ENCODE measurements at regions not wholly inside any gene's neighbourhood (a gene's known extent, or its start where the extent isn't known, plus 50 kb on each side); places are given as distances from the start of the nearest gene placed in this dataset.

- H3K9me3 ChIP-seq (ENCODE audit: control insufficient read depth, insufficient read depth, low read depth, low read length), result no peaks in the 10 kb centered on the region
- in situ Hi-C loops (cut with HindIII; ENCODE audit: low pct_unique_long_range_greater_than_20kb, low sequenced_read_pairs) (no loop called here), intact Hi-C loops (cut with micrococcal nuclease; ENCODE audit: unreplicated experiment) (loop anchor here (10.0 kb wide), 1 partner anchor 140 kb away; no protein-coding TSS in a partner anchor)
- no peak for DNase-seq (ENCODE audit: low read depth, low spot score)
- H3K4me3 ChIP-seq (ENCODE audit: low read depth in 2 of 2, low read length in 2 of 2), result no peak overlapping the region
- ChIA-PET POLR2A (no interaction called here), CTCF (no interaction called here)
- no TSS peak for BruUV-seq (replicated peaks)
- H3K27me3 ChIP-seq (ENCODE audit: control insufficient read depth, insufficient read depth, low read length), result no peaks in the 10 kb centered on the region
- H3K4me1 ChIP-seq (ENCODE audit: control insufficient read depth, insufficient read depth, low read length), result no peaks in the 10 kb centered on the region
- no peak overlapping the region for H3K27ac ChIP-seq (ENCODE audit: low read length)
- no peak for ATAC-seq
- no peaks in the 10 kb centered on the region for H3K36me3 ChIP-seq (ENCODE audit: control insufficient read depth, insufficient read depth, low read length)
- TF ChIP-seq, protein P1, sequence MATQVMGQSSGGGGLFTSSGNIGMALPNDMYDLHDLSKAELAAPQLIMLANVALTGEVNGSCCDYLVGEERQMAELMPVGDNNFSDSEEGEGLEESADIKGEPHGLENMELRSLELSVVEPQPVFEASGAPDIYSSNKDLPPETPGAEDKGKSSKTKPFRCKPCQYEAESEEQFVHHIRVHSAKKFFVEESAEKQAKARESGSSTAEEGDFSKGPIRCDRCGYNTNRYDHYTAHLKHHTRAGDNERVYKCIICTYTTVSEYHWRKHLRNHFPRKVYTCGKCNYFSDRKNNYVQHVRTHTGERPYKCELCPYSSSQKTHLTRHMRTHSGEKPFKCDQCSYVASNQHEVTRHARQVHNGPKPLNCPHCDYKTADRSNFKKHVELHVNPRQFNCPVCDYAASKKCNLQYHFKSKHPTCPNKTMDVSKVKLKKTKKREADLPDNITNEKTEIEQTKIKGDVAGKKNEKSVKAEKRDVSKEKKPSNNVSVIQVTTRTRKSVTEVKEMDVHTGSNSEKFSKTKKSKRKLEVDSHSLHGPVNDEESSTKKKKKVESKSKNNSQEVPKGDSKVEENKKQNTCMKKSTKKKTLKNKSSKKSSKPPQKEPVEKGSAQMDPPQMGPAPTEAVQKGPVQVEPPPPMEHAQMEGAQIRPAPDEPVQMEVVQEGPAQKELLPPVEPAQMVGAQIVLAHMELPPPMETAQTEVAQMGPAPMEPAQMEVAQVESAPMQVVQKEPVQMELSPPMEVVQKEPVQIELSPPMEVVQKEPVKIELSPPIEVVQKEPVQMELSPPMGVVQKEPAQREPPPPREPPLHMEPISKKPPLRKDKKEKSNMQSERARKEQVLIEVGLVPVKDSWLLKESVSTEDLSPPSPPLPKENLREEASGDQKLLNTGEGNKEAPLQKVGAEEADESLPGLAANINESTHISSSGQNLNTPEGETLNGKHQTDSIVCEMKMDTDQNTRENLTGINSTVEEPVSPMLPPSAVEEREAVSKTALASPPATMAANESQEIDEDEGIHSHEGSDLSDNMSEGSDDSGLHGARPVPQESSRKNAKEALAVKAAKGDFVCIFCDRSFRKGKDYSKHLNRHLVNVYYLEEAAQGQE (IDR thresholded peaks at IDR 0.05; ENCODE audit: insufficient read depth in 1 of 2, low read depth in 2 of 2, low read length in 1 of 2), result no peak
- no peak for TF ChIP-seq SIN3A (IDR thresholded peaks at IDR 0.05; ENCODE audit: borderline replicate concordance, insufficient read depth, low read depth, low read length)
- no peak for TF ChIP-seq CTCF (IDR thresholded peaks at IDR 0.05)
- no peak for TF ChIP-seq POLR2AphosphoS5 (IDR thresholded peaks at IDR 0.05; ENCODE audit: low read depth, low read length)
- TF ChIP-seq TCF7L2 (IDR thresholded peaks at IDR 0.05; ENCODE audit: low read depth, low read length), result no peak
These were observed 2001.9 kb upstream of the C9orf72 start for GRCh38 chr9:29575219-29575618.

DNA sequence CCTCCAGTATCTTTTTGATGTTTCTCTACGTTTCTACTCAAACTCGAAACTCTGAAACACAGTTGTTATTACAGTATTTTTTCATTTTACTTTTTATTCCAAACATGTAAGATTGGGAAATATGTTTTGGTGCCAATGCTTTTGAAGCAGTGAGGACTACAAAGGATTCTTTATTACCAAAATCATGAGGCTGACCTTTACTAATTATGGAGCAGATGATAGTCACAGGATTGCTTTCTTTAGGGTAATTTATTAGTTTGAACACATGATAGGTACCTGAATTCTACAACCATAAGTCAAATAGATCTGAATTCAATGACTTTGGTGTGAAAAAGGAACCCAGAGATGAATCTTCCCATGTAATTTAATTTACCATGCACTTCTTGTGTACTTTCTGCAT, 2015.1 kb upstream of the C9orf72 start:
- peaks cover 5% of the 10 kb centered on the region; the same call in 1 of the 2 replicates for H3K9me3 ChIP-seq (ENCODE audit: control insufficient read depth, insufficient read depth, low read depth, low read length)
- BruUV-seq (replicated peaks), result no TSS peak
- H3K4me1 ChIP-seq (ENCODE audit: control insufficient read depth, insufficient read depth, low read length), result no peaks in the 10 kb centered on the region
- intact Hi-C loops (cut with micrococcal nuclease; ENCODE audit: unreplicated experiment) (no loop called here), in situ Hi-C loops (cut with HindIII; ENCODE audit: low pct_unique_long_range_greater_than_20kb, low sequenced_read_pairs) (no loop called here)
- DNase-seq (ENCODE audit: low read depth, low spot score) (no peak), ATAC-seq (no peak)
- H3K27me3 ChIP-seq (ENCODE audit: control insufficient read depth, insufficient read depth, low read length), result no peaks in the 10 kb centered on the region
- no peak for TF ChIP-seq POLR2AphosphoS5 (IDR thresholded peaks at IDR 0.05; ENCODE audit: low read depth, low read length)
- no peak for TF ChIP-seq CTCF (IDR thresholded peaks at IDR 0.05)
- TF ChIP-seq, protein P1 (IDR thresholded peaks at IDR 0.05; ENCODE audit: insufficient read depth in 1 of 2, low read depth in 2 of 2, low read length in 1 of 2), result no peak
- TF ChIP-seq TCF7L2 (IDR thresholded peaks at IDR 0.05; ENCODE audit: low read depth, low read length), result no peak
- TF ChIP-seq SIN3A (IDR thresholded peaks at IDR 0.05; ENCODE audit: borderline replicate concordance, insufficient read depth, low read depth, low read length), result no peak
- no peaks in the 10 kb centered on the region for H3K36me3 ChIP-seq (ENCODE audit: control insufficient read depth, insufficient read depth, low read length)
- no peak overlapping the region for H3K27ac ChIP-seq (ENCODE audit: low read length)
- no peak overlapping the region for H3K4me3 ChIP-seq (ENCODE audit: low read depth in 2 of 2, low read length in 2 of 2)
- POLR2A ChIA-PET, result no interaction called here
- CTCF ChIA-PET, result no interaction called here
